Ovary (tissue), 7 donors: ENCODE measurements at regions not wholly inside any gene's neighbourhood (a gene's known extent, or its start where the extent isn't known, plus 50 kb on each side); places are given as distances from the start of the nearest gene placed in this dataset.
"Not testable (repeated sequence)": the region's sequence is repeated elsewhere in the genome, so short reads cannot be mapped to it uniquely, and the experiment has no call there.

Source experiments
- DNase-seq, 5 donors: peaks; one replicate each; pipeline ENCODE4 v3.0.0-alpha.2; 2019 to 2020
- H3K27ac ChIP-seq, 2 donors: fragments of 200-600 bp; one replicate each; pipeline versions ENCODE4 v1.5.1 to v1.8.0; 2019 to 2022
- H3K27me3 ChIP-seq: fragments of 200-600 bp; one replicate; pipeline ENCODE4 v1.8.0; 2022
- H3K36me3 ChIP-seq: fragments of 200-600 bp; sonication (generic); one replicate; pipeline ENCODE4 v1.5.1; 2019
- H3K4me1 ChIP-seq: one replicate; pipeline ENCODE4 v1.8.1; 2013; ENCODE audit warnings: mild to moderate bottlenecking, moderate library complexity; ENCODE audit not compliant: insufficient read depth
- H3K4me3 ChIP-seq: fragments of 200-600 bp; sonication (generic); one replicate; pipeline ENCODE4 v1.5.1; 2017
- H3K9me3 ChIP-seq, 2 donors: fragments of 200-600 bp in 1 of 2; sonication (generic) in 1 of 2; one replicate each; pipeline versions ENCODE4 v1.5.1 to v1.8.1; 2013 to 2019; ENCODE audit warnings: mild to moderate bottlenecking in 1 of 2, moderate library complexity in 1 of 2
- CTCF ChIP-seq, 3 donors: fragments of 450-650 bp in 2 of 3; fragments of 200-600 bp in 1 of 3; IDR thresholded peaks; one replicate each; pipeline versions ENCODE4 v1.5.1 to v1.8.0; 2016 to 2022; ENCODE audit warnings: antibody characterized with exemption in 3 of 3, mild to moderate bottlenecking in 1 of 3
- EP300 ChIP-seq: sonication (generic); formaldehyde crosslinking; IDR thresholded peaks from one replicate; pipeline ENCODE4 v1.6.1; 2017; ENCODE audit warnings: antibody characterized with exemption
- POLR2A ChIP-seq: fragments of 450-650 bp; IDR thresholded peaks from one replicate; pipeline ENCODE4 v1.6.1; 2017; ENCODE audit warnings: antibody characterized with exemption, mild to moderate bottlenecking, moderate library complexity
- WGBS, 3 donors: extraction: QIAGEN DNeasy Blood & Tissue Kit in 1 of 3; methylation state at CpG; one replicate each; pipeline versions ENCODE4 v1.1.5 to v1.1.7; 2013 to 2017; 5-methylcytosine and 5-hydroxymethylcytosine counted together
- intact Hi-C, 4 donors: fragments of 100-400 bp; cut with DNase I; formaldehyde crosslinking; loops; one replicate each; pipeline versions ENCODE4 v1.11.0 to v1.15.1; 2022 to 2023
- donor health status: DM: no; HTN: no; CAD: no; lungs with moderate emphysema.
- donor health status: DM: no; HTN: no; CAD: no.
- donor health status: Bipolar disorder and iron deficiency.
- donor health status: DM: no; HTN: no; CAD: no.
- donor health status: DM: yes; HTN: yes; CAD: no.

- Histone ChIP-seq H3K4me1 (no peaks in the 10 kb centered on the region), H3K27ac (no peak overlapping the region), H3K4me3 (no peak overlapping the region), H3K36me3 (no peaks in the 10 kb centered on the region), H3K27me3 (no peaks in the 10 kb centered on the region), H3K9me3 (no peaks in the 10 kb centered on the region)
- TF ChIP-seq EP300 (no peak), CTCF (IDR thresholded peaks at IDR 0.05) (no peak), POLR2A (no peak)
- 35 to 44% (median 40%) methylated on average over 5 of the region's 5 CpGs for WGBS, 3 donors
- DNase-seq: no peak
- intact Hi-C loops: no loop called here
These were observed 77.5 kb upstream of the VPREB1 start for GRCh38 chr22:22166941-22167713.

GRCh38 chr22:22165936-22166710 lies 78.5 kb upstream of the VPREB1 start:
- H3K27me3 ChIP-seq: no peaks in the 10 kb centered on the region
- DNase-seq: no peak
- TF ChIP-seq CTCF (IDR thresholded peaks at IDR 0.05) (no peak), POLR2A (no peak), EP300 (no peak)
- H3K9me3 ChIP-seq: no peaks in the 10 kb centered on the region
- H3K36me3 ChIP-seq: no peaks in the 10 kb centered on the region
- H3K4me1 ChIP-seq: no peaks in the 10 kb centered on the region
- intact Hi-C loops: no loop called here
- 49 to 59% (median 54%) methylated on average over 6 of the region's 6 CpGs for WGBS, 3 donors
- H3K4me3 ChIP-seq: no peak overlapping the region
- no peak overlapping the region for H3K27ac ChIP-seq

DNA sequence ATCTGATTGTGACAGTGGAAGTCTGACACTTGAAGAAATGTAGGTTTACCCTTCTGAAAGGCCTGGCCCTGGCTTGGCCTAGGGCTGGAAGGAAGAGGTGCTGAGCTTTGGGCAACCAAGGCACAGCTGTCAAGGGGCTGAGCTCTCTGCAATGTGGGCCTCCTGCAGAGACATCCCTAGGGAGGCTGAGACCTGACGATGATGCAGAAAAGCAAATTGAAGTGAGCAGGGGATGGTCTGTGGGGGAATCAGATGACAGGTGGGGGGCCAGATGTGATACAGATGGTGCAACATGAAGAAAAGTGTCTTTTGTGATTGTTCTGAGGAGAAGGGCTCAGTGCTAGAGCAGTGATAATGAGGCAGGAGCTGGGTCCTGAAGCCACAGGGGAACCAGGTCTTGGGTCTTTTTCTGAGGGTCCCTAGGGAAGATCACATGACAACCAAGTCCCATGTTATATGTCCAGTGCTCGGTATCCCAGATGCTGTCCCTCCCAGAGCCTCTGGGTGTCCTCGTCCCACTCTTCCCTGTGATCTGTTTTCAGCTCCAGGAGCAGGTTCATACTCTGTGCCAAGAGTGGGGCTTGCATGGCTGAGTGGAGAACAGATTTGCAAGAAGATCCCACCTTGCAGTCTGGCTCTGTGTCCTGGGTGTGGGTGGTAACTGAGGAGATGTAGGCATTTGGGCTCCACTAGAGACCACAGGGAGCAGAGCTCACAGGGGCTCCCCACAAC lies 79.9 kb upstream of the VPREB1 start:
- H3K27ac ChIP-seq: no peak overlapping the region
- intact Hi-C loops: no loop called here
- no peaks in the 10 kb centered on the region for H3K9me3 ChIP-seq
- TF ChIP-seq EP300 (no peak), CTCF (IDR thresholded peaks at IDR 0.05) (no peak), POLR2A (no peak)
- H3K4me3 ChIP-seq: no peak overlapping the region
- H3K4me1 ChIP-seq: no peaks in the 10 kb centered on the region
- DNase-seq: no peak
- whole genome bisulfite sequencing, 3 donors: 17 to 31% (median 25%) methylated on average over 3 of the region's 3 CpGs
- no peaks in the 10 kb centered on the region for H3K27me3 ChIP-seq
- H3K36me3 ChIP-seq: no peaks in the 10 kb centered on the region

GRCh38 chr22:22161924-22162851 lies 82.4 kb upstream of the VPREB1 start:
- DNase-seq: no peak
- Histone ChIP-seq H3K36me3 (no peaks in the 10 kb centered on the region), H3K4me1 (no peaks in the 10 kb centered on the region), H3K9me3 (no peaks in the 10 kb centered on the region), H3K4me3 (no peak overlapping the region), H3K27me3 (no peaks in the 10 kb centered on the region), H3K27ac (no peak overlapping the region)
- intact Hi-C loops: no loop called here
- no peak for TF ChIP-seq POLR2A
- no peak for TF ChIP-seq CTCF (IDR thresholded peaks at IDR 0.05)
- no peak for TF ChIP-seq EP300
- WGBS, 3 donors: 57 to 67% (median 58%) methylated on average over 9 of the region's 9 CpGs

DNA sequence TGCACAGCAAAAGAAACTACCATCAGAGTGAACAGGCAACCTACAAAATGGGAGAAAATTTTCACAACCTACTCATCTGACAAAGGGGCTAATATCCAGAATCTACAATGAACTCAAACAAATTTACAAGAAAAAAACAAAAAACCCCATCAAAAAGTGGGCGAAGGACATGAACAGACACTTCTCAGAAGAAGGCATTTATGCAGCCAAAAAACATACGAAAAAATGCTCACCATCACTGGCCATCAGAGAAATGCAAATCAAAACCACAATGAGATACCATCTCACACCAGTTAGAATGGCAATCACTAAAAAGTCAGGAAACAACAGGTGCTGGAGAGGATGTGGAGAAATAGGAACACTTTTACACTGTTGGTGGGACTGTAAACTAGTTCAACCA lies 83.8 kb upstream of the VPREB1 start:
- H3K4me3 ChIP-seq, DNase-seq, H3K9me3 ChIP-seq, H3K36me3 ChIP-seq, H3K4me1 ChIP-seq, intact Hi-C loops, H3K27ac ChIP-seq, H3K27me3 ChIP-seq: not testable (repeated sequence)
- 44 to 74% (median 72%) methylated on average over 2 of the region's 2 CpGs for WGBS, 3 donors
